IgD-negative memory B cell (primary cell): ENCODE measurements at regions not wholly inside any gene's neighbourhood (a gene's known extent, or its start where the extent isn't known, plus 50 kb on each side); places are given as distances from the start of the nearest gene placed in this dataset.

Source experiments
- H3K27ac Mint-ChIP-seq, 3 donors: one replicate each; pipeline ENCODE4 v1.8.0; 2020 to 2022; ENCODE audit warnings: mild to moderate bottlenecking in 3 of 3, mixed read lengths in 3 of 3, moderate library complexity in 1 of 3
- H3K27me3 Mint-ChIP-seq: one replicate; pipeline ENCODE4 v1.8.0; 2021; ENCODE audit warnings: mixed read lengths
- H3K36me3 Mint-ChIP-seq: one replicate; pipeline ENCODE4 v1.8.0; 2020; ENCODE audit warnings: mild to moderate bottlenecking, mixed read lengths
- H3K4me1 Mint-ChIP-seq, 3 donors: one replicate each; pipeline ENCODE4 v1.8.0; 2020 to 2022; ENCODE audit warnings: mixed read lengths in 3 of 3, mild to moderate bottlenecking in 1 of 3
- H3K4me3 Mint-ChIP-seq, 4 donors: one replicate each; pipeline ENCODE4 v1.8.0; 2020 to 2022; ENCODE audit warnings: mild to moderate bottlenecking in 4 of 4, mixed read lengths in 4 of 4, moderate library complexity in 3 of 4
- H3K9me3 Mint-ChIP-seq, 3 donors: one replicate each; pipeline ENCODE4 v1.8.0; 2020 to 2021; ENCODE audit warnings: mixed read lengths in 3 of 3, mild to moderate bottlenecking in 1 of 3

GRCh38 chr2:78896536-78896935, 129.0 kb upstream of the REG3G start:
- H3K4me3 Mint-ChIP-seq, result no peak overlapping the region
- H3K4me1 Mint-ChIP-seq, result no peaks in the 10 kb centered on the region
- no peak overlapping the region for H3K27ac Mint-ChIP-seq
- H3K9me3 Mint-ChIP-seq, result peaks cover 3 to 9% (median 3%) of the 10 kb centered on the region in 3 donors
- no peaks in the 10 kb centered on the region for H3K27me3 Mint-ChIP-seq
- H3K36me3 Mint-ChIP-seq, result no peaks in the 10 kb centered on the region

GRCh38 chr2:78907089-78907488, 118.4 kb upstream of the REG3G start:
- Mint-ChIP-seq H3K27me3 (no peaks in the 10 kb centered on the region), H3K27ac (no peak overlapping the region), H3K9me3 (peaks cover 2 to 11% (median 6%) of the 10 kb centered on the region in 3 donors), H3K4me3 (no peak overlapping the region), H3K4me1 (no peaks in the 10 kb centered on the region), H3K36me3 (no peaks in the 10 kb centered on the region)

GRCh38 chr2:78908973-78909372, 116.5 kb upstream of the REG3G start:
- Mint-ChIP-seq H3K9me3 (peaks cover 2 to 11% (median 2%) of the 10 kb centered on the region in 3 donors), H3K36me3 (no peaks in the 10 kb centered on the region), H3K27ac (no peak overlapping the region), H3K4me3 (no peak overlapping the region), H3K27me3 (no peaks in the 10 kb centered on the region), H3K4me1 (no peaks in the 10 kb centered on the region)

- Mint-ChIP-seq H3K27me3 (no peaks in the 10 kb centered on the region), H3K4me1 (no peaks in the 10 kb centered on the region), H3K36me3 (no peaks in the 10 kb centered on the region), H3K9me3 (peaks cover 2 to 11% (median 6%) of the 10 kb centered on the region in 3 donors), H3K27ac (no peak overlapping the region), H3K4me3 (no peak overlapping the region)
Measured at GRCh38 chr2:78910376-78910775, 115.1 kb upstream of the REG3G start.

- H3K27ac Mint-ChIP-seq, result no peak overlapping the region
- H3K4me1 Mint-ChIP-seq, result no peaks in the 10 kb centered on the region
- H3K27me3 Mint-ChIP-seq, result no peaks in the 10 kb centered on the region
- no peaks in the 10 kb centered on the region for H3K36me3 Mint-ChIP-seq
- H3K4me3 Mint-ChIP-seq, result no peak overlapping the region
- H3K9me3 Mint-ChIP-seq, result peaks cover 4 to 12% (median 6%) of the 10 kb centered on the region in 3 donors
Measured at GRCh38 chr2:78913257-78913656, 112.2 kb upstream of the REG3G start.

- Mint-ChIP-seq H3K4me1 (no peaks in the 10 kb centered on the region), H3K9me3 (peaks cover 0 to 25% (median 9%) of the 10 kb centered on the region in 3 donors), H3K4me3 (no peak overlapping the region), H3K27ac (no peak overlapping the region), H3K36me3 (no peaks in the 10 kb centered on the region), H3K27me3 (no peaks in the 10 kb centered on the region)
Measured at GRCh38 chr2:78925258-78925657, 100.2 kb upstream of the REG3G start.

GRCh38 chr2:78928502-78928901, 97.0 kb upstream of the REG3G start:
- H3K4me1 Mint-ChIP-seq, result no peaks in the 10 kb centered on the region
- no peaks in the 10 kb centered on the region for H3K36me3 Mint-ChIP-seq
- H3K27me3 Mint-ChIP-seq, result no peaks in the 10 kb centered on the region
- no peak overlapping the region for H3K4me3 Mint-ChIP-seq
- no peak overlapping the region for H3K27ac Mint-ChIP-seq
- peaks cover 0 to 22% (median 4%) of the 10 kb centered on the region in 3 donors for H3K9me3 Mint-ChIP-seq

- Mint-ChIP-seq H3K27me3 (no peaks in the 10 kb centered on the region), H3K9me3 (peaks cover 0 to 2% (median 1%) of the 10 kb centered on the region in 3 donors), H3K4me3 (no peak overlapping the region), H3K4me1 (no peaks in the 10 kb centered on the region), H3K27ac (no peak overlapping the region), H3K36me3 (no peaks in the 10 kb centered on the region)
Measured at GRCh38 chr2:78940998-78941397, 84.5 kb upstream of the REG3G start.

GRCh38 chr2:78941751-78942150, 83.8 kb upstream of the REG3G start:
- Mint-ChIP-seq H3K4me1 (no peaks in the 10 kb centered on the region), H3K27me3 (no peaks in the 10 kb centered on the region)

GRCh38 chr2:78963881-78964280, 61.6 kb upstream of the REG3G start:
- Mint-ChIP-seq H3K4me3 (no peak overlapping the region), H3K9me3 (peaks cover 4 to 18% (median 5%) of the 10 kb centered on the region in 3 donors), H3K36me3 (no peaks in the 10 kb centered on the region), H3K4me1 (no peaks in the 10 kb centered on the region), H3K27me3 (no peaks in the 10 kb centered on the region), H3K27ac (no peak overlapping the region)

More at GRCh38 chr2:78941751-78942150, 83.8 kb upstream of the REG3G start:
- no peak overlapping the region for H3K27ac Mint-ChIP-seq
- H3K9me3 Mint-ChIP-seq, result peaks cover 0 to 6% (median 4%) of the 10 kb centered on the region in 3 donors
- H3K36me3 Mint-ChIP-seq, result no peaks in the 10 kb centered on the region
- H3K4me3 Mint-ChIP-seq, result no peak overlapping the region

- Mint-ChIP-seq H3K27ac (no peak overlapping the region), H3K27me3 (no peaks in the 10 kb centered on the region), H3K36me3 (no peaks in the 10 kb centered on the region), H3K4me3 (no peak overlapping the region), H3K9me3 (peaks cover 3 to 15% (median 4%) of the 10 kb centered on the region in 3 donors), H3K4me1 (no peaks in the 10 kb centered on the region)
Measured at GRCh38 chr2:78967294-78967693, 58.2 kb upstream of the REG3G start.

- Mint-ChIP-seq H3K9me3 (peaks cover 2 to 4% (median 3%) of the 10 kb centered on the region in 3 donors), H3K27ac (no peak overlapping the region), H3K4me1 (no peaks in the 10 kb centered on the region), H3K27me3 (no peaks in the 10 kb centered on the region), H3K4me3 (no peak overlapping the region), H3K36me3 (no peaks in the 10 kb centered on the region)
Measured at GRCh38 chr2:78973630-78974029, 51.9 kb upstream of the REG3G start.
